ENCODE measurements at regions not wholly inside any gene's neighbourhood (a gene's known extent, or its start where the extent isn't known, plus 50 kb on each side); places are given as distances from the start of the nearest gene placed in this dataset.

DNA sequence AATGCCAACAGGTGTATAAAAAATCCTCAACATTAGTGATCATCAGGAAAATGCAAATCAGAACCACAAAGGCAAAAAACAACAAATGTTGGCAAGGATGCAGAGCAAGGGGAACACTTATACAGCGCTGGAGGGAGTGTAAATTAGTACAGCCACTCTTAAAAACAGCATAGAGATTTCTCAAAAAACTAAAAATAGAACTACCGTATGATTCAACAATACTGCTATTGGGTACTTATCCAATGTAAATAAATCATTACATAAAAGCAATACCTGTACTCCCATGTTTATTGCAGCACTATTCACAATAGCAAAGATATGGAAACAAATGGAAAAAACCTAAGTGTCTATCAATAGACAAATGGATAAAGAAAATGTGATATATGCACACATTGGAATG is 171.3 kb downstream of the SLC7A11 start:
- POLR2A ChIA-PET, result no interaction called here
- Histone ChIP-seq H3K4me3 (ENCODE audit: low read depth, low read length) (no peak overlapping the region), H3K27ac (ENCODE audit: extremely low read depth, low read depth, low read length) (no peak overlapping the region), H3K4me1 (ENCODE audit: control insufficient read depth, insufficient read depth, low read length) (no peaks in the 10 kb centered on the region), H3K9me3 (ENCODE audit: control insufficient read depth, insufficient read depth, low read depth, low read length) (no peaks in the 10 kb centered on the region), H3K36me3 (ENCODE audit: control insufficient read depth in 2 of 2, insufficient read depth in 1 of 2, low read length in 2 of 2) (no peaks in the 10 kb centered on the region)
- CTCF ChIA-PET, result no interaction called here
- no peak for TF ChIP-seq ZNF366 (tag by site-specific recombination; conservative IDR thresholded peaks at IDR 0.05)
- peak; percentile 5; the same call in 1 of the 2 replicates for TF ChIP-seq SCRT2 (tag by site-specific recombination; IDR thresholded peaks at IDR 0.05)

DNA sequence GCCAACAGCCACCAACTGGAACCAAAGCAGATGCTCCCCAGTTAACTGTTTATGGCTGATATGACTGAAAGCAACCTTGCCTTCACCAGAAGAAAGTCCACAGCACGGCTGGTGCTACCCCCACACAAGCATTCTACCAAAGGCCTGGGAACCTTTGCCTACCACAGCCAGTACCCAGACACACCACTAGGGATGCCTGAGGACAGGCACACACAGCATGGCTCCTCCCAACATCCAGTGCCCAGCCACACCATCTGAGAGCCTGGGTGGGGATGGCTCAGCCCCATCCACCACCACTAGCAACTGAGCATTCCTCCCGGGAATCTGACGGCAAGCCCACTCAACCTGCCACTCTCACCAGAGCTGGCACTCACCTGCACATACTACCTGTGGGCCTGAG is 178.6 kb downstream of the SLC7A11 start:
- CTCF ChIA-PET, result no interaction called here

DNA sequence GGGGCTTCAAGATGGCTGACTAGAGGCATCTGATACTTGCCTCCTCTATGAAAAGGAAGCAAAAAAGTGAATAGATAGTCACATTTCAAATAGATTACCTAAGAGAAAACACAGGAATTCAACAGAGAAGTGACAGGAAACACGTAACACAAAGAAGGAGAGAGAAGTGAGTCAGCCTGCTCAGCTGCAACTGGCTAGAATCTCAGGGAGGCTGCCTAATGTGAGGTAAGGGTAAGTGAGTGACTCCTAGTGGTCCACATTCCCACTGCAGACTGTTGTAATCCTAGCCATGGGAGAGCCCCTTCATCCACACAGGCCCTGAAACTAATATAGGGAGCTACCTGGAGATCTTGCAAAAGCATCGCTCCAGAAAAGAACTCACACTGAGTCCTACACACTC is 179.2 kb downstream of the SLC7A11 start:
- ChIA-PET CTCF (interaction anchor here (1.2 kb wide), 1 partner anchor 243 kb away, joined by 3 read pairs; no protein-coding TSS in a partner anchor), POLR2A (no interaction called here)
- Histone ChIP-seq H3K27ac (ENCODE audit: extremely low read depth, low read depth, low read length) (no peak overlapping the region), H3K36me3 (ENCODE audit: control insufficient read depth in 2 of 2, insufficient read depth in 1 of 2, low read length in 2 of 2) (no peaks in the 10 kb centered on the region), H3K9me3 (ENCODE audit: control insufficient read depth, insufficient read depth, low read depth, low read length) (no peaks in the 10 kb centered on the region), H3K4me3 (ENCODE audit: low read depth, low read length) (no peak overlapping the region), H3K4me1 (ENCODE audit: control insufficient read depth, insufficient read depth, low read length) (no peaks in the 10 kb centered on the region)
- TF ChIP-seq TRIM28 (IDR thresholded peaks at IDR 0.05; ENCODE audit: borderline replicate concordance, low read length) (no peak), ZNF76 (tag by site-specific recombination; IDR thresholded peaks at IDR 0.05; ENCODE audit: borderline replicate concordance, low read depth) (no peak), ZNF404 (tag by site-specific recombination; IDR thresholded peaks at IDR 0.05) (no peak), ZNF24 (tag by site-specific recombination; IDR thresholded peaks at IDR 0.05) (no peak), ZNF48 (tag by site-specific recombination; IDR thresholded peaks at IDR 0.05) (no peak), ZNF16 (tag by site-specific recombination; IDR thresholded peaks at IDR 0.05; ENCODE audit: low read depth) (no peak), KLF10 (tag by site-specific recombination; IDR thresholded peaks at IDR 0.05) (no peak)

More for the DNA sequence above, 178.6 kb downstream of the SLC7A11 start:
- no peak overlapping the region for H3K27ac ChIP-seq (ENCODE audit: extremely low read depth, low read depth, low read length)
- POLR2A ChIA-PET, result no interaction called here
- no peaks in the 10 kb centered on the region for H3K4me1 ChIP-seq (ENCODE audit: control insufficient read depth, insufficient read depth, low read length)
- TF ChIP-seq ZNF121 (tag by site-specific recombination; IDR thresholded peaks at IDR 0.05), result no peak
- TF ChIP-seq, protein P1, sequence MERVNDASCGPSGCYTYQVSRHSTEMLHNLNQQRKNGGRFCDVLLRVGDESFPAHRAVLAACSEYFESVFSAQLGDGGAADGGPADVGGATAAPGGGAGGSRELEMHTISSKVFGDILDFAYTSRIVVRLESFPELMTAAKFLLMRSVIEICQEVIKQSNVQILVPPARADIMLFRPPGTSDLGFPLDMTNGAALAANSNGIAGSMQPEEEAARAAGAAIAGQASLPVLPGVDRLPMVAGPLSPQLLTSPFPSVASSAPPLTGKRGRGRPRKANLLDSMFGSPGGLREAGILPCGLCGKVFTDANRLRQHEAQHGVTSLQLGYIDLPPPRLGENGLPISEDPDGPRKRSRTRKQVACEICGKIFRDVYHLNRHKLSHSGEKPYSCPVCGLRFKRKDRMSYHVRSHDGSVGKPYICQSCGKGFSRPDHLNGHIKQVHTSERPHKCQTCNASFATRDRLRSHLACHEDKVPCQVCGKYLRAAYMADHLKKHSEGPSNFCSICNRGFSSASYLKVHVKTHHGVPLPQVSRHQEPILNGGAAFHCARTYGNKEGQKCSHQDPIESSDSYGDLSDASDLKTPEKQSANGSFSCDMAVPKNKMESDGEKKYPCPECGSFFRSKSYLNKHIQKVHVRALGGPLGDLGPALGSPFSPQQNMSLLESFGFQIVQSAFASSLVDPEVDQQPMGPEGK (tag by site-specific recombination; IDR thresholded peaks at IDR 0.05), result no peak
- no peaks in the 10 kb centered on the region for H3K36me3 ChIP-seq (ENCODE audit: control insufficient read depth in 2 of 2, insufficient read depth in 1 of 2, low read length in 2 of 2)
- H3K4me3 ChIP-seq (ENCODE audit: low read depth, low read length), result no peak overlapping the region
- no peaks in the 10 kb centered on the region for H3K9me3 ChIP-seq (ENCODE audit: control insufficient read depth, insufficient read depth, low read depth, low read length)

DNA sequence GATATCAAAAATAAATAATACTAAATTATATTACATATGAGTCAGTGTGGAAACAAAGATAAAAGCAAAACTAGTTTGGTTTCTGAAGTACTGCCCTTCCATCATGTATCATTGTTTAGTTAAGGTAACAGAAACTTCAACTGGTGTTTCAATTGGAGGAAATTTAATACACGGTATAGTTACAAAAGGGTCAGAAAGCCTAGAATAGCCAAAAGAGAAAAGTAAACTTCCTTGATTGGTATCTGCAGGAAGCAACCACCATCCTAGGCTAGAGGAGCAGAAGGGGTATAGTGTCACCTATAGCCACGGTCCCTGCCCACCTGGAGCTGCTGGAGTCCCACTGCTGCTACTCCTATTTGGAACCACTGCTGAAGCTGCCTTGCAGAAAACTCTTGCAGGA is 185.6 kb downstream of the SLC7A11 start:
- Histone ChIP-seq H3K36me3 (ENCODE audit: control insufficient read depth in 2 of 2, insufficient read depth in 1 of 2, low read length in 2 of 2) (no peaks in the 10 kb centered on the region), H3K9me3 (ENCODE audit: control insufficient read depth, insufficient read depth, low read depth, low read length) (no peaks in the 10 kb centered on the region), H3K4me3 (ENCODE audit: low read depth, low read length) (no peak overlapping the region), H3K27ac (ENCODE audit: extremely low read depth, low read depth, low read length) (no peak overlapping the region), H3K4me1 (ENCODE audit: control insufficient read depth, insufficient read depth, low read length) (no peaks in the 10 kb centered on the region)
- no peak for TF ChIP-seq IKZF3 (tag by site-specific recombination; IDR thresholded peaks at IDR 0.05)
- TF ChIP-seq, protein P2, sequence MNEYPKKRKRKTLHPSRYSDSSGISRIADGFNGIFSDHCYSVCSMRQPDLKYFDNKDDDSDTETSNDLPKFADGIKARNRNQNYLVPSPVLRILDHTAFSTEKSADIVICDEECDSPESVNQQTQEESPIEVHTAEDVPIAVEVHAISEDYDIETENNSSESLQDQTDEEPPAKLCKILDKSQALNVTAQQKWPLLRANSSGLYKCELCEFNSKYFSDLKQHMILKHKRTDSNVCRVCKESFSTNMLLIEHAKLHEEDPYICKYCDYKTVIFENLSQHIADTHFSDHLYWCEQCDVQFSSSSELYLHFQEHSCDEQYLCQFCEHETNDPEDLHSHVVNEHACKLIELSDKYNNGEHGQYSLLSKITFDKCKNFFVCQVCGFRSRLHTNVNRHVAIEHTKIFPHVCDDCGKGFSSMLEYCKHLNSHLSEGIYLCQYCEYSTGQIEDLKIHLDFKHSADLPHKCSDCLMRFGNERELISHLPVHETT (tag by site-specific recombination; IDR thresholded peaks at IDR 0.05), result no peak
- TF ChIP-seq ZNF596 (tag by site-specific recombination; IDR thresholded peaks at IDR 0.05), result no peak
- TF ChIP-seq, protein P3, sequence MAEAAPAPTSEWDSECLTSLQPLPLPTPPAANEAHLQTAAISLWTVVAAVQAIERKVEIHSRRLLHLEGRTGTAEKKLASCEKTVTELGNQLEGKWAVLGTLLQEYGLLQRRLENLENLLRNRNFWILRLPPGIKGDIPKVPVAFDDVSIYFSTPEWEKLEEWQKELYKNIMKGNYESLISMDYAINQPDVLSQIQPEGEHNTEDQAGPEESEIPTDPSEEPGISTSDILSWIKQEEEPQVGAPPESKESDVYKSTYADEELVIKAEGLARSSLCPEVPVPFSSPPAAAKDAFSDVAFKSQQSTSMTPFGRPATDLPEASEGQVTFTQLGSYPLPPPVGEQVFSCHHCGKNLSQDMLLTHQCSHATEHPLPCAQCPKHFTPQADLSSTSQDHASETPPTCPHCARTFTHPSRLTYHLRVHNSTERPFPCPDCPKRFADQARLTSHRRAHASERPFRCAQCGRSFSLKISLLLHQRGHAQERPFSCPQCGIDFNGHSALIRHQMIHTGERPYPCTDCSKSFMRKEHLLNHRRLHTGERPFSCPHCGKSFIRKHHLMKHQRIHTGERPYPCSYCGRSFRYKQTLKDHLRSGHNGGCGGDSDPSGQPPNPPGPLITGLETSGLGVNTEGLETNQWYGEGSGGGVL (tag by site-specific recombination; IDR thresholded peaks at IDR 0.05), result no peak
- TF ChIP-seq, protein P4, sequence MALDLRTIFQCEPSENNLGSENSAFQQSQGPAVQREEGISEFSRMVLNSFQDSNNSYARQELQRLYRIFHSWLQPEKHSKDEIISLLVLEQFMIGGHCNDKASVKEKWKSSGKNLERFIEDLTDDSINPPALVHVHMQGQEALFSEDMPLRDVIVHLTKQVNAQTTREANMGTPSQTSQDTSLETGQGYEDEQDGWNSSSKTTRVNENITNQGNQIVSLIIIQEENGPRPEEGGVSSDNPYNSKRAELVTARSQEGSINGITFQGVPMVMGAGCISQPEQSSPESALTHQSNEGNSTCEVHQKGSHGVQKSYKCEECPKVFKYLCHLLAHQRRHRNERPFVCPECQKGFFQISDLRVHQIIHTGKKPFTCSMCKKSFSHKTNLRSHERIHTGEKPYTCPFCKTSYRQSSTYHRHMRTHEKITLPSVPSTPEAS (tag by site-specific recombination; IDR thresholded peaks at IDR 0.05), result no peak
- no peak for TF ChIP-seq GLIS1 (tag by site-specific recombination; IDR thresholded peaks at IDR 0.05)
- TF ChIP-seq ZNF558 (tag by site-specific recombination; IDR thresholded peaks at IDR 0.05), result no peak
- TF ChIP-seq ZNF174 (tag by site-specific recombination; IDR thresholded peaks at IDR 0.05), result no peak
- no peak for TF ChIP-seq ZNF521 (tag by site-specific recombination; IDR thresholded peaks at IDR 0.05)
- TF ChIP-seq, protein P5, sequence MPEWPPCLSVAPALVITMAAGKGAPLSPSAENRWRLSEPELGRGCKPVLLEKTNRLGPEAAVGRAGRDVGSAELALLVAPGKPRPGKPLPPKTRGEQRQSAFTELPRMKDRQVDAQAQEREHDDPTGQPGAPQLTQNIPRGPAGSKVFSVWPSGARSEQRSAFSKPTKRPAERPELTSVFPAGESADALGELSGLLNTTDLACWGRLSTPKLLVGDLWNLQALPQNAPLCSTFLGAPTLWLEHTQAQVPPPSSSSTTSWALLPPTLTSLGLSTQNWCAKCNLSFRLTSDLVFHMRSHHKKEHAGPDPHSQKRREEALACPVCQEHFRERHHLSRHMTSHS (tag by site-specific recombination; IDR thresholded peaks at IDR 0.05), result no peak
- no peak for TF ChIP-seq ZNF792 (tag by site-specific recombination; IDR thresholded peaks at IDR 0.05)
- TF ChIP-seq ZNF354C (tag by site-specific recombination; IDR thresholded peaks at IDR 0.05; ENCODE audit: borderline replicate concordance, low read depth), result no peak
- no peak for TF ChIP-seq ZNF366 (tag by site-specific recombination; conservative IDR thresholded peaks at IDR 0.05)
- POLR2A ChIA-PET, result no interaction called here
- CTCF ChIA-PET, result no interaction called here

All from HEK293 (cell line).